ENCODE measurements at regions not wholly inside any gene's neighbourhood (a gene's known extent, or its start where the extent isn't known, plus 50 kb on each side); places are given as distances from the start of the nearest gene placed in this dataset.

DNA sequence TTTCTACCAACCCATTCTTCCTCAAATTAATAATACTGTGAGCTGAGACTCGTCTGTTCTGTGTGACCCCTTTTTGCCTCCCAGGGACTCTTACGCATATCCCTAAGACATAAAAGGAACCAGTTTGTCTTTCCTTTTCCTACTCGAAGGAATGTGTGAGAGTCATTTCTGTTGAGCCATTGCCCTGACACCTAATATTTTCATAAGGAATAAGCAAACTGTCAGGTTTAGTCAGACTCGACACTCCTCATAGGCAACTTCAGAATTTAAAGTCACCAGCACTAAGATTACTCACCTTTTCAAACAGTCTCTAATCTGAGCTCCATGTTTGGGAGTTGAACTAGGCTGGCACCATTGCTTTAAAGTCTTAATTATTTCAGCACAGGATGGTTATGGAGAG is 305.5 kb downstream of the IKZF2 start (continued):
- TF ChIP-seq GLIS2 (tag by site-specific recombination; IDR thresholded peaks at IDR 0.05): no peak
- TF ChIP-seq ZNF239 (tag by site-specific recombination; IDR thresholded peaks at IDR 0.05): no peak

GRCh38 chr2:212843409-212844199 is 305.0 kb upstream of the ERBB4 start:
- TF ChIP-seq ZNF549 (tag by site-specific recombination; IDR thresholded peaks at IDR 0.05) (no peak), GFI1B (tag by site-specific recombination; IDR thresholded peaks at IDR 0.05) (no peak), ZNF768 (tag by site-specific recombination; IDR thresholded peaks at IDR 0.05) (no peak), SP7 (tag by site-specific recombination; IDR thresholded peaks at IDR 0.05) (no peak), ZNF776 (tag by site-specific recombination; IDR thresholded peaks at IDR 0.05; ENCODE audit: borderline replicate concordance) (no peak), ZBTB1 (tag by site-specific recombination; IDR thresholded peaks at IDR 0.05) (no peak), MYNN (tag by site-specific recombination; IDR thresholded peaks at IDR 0.05; ENCODE audit: borderline replicate concordance) (no peak), ZNF391 (tag by site-specific recombination; IDR thresholded peaks at IDR 0.05; ENCODE audit: borderline replicate concordance, low read depth) (no peak), SCRT1 (tag by site-specific recombination; IDR thresholded peaks at IDR 0.05; ENCODE audit: borderline replicate concordance) (no peak), ZNF184 (tag by site-specific recombination; IDR thresholded peaks at IDR 0.05) (no peak), ZNF558 (tag by site-specific recombination; IDR thresholded peaks at IDR 0.05) (no peak)
- TF ChIP-seq, protein P1, sequence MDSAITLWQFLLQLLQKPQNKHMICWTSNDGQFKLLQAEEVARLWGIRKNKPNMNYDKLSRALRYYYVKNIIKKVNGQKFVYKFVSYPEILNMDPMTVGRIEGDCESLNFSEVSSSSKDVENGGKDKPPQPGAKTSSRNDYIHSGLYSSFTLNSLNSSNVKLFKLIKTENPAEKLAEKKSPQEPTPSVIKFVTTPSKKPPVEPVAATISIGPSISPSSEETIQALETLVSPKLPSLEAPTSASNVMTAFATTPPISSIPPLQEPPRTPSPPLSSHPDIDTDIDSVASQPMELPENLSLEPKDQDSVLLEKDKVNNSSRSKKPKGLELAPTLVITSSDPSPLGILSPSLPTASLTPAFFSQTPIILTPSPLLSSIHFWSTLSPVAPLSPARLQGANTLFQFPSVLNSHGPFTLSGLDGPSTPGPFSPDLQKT (IDR thresholded peaks at IDR 0.05; ENCODE audit: borderline replicate concordance, low read depth, low read length): no peak
- Histone ChIP-seq H3K4me3 (ENCODE audit: low read depth, low read length) (no peak overlapping the region), H3K9me3 (ENCODE audit: control insufficient read depth, insufficient read depth, low read depth, low read length) (no peaks in the 10 kb centered on the region), H3K36me3 (ENCODE audit: control insufficient read depth in 2 of 2, insufficient read depth in 1 of 2, low read length in 2 of 2) (no peaks in the 10 kb centered on the region), H3K4me1 (ENCODE audit: control insufficient read depth, insufficient read depth, low read length) (no peaks in the 10 kb centered on the region), H3K27ac (ENCODE audit: extremely low read depth, low read depth, low read length) (no peak overlapping the region)
- ChIA-PET POLR2A (no interaction called here), CTCF (interaction anchor here (1.1 kb wide), 1 partner anchor 48 kb away, joined by 3 read pairs; no protein-coding TSS in a partner anchor)

GRCh38 chr2:212842544-212843185 is 304.1 kb upstream of the ERBB4 start:
- Histone ChIP-seq H3K9me3 (ENCODE audit: control insufficient read depth, insufficient read depth, low read depth, low read length) (no peaks in the 10 kb centered on the region), H3K4me3 (ENCODE audit: low read depth, low read length) (no peak overlapping the region), H3K27ac (ENCODE audit: extremely low read depth, low read depth, low read length) (no peak overlapping the region), H3K36me3 (ENCODE audit: control insufficient read depth in 2 of 2, insufficient read depth in 1 of 2, low read length in 2 of 2) (no peaks in the 10 kb centered on the region), H3K4me1 (ENCODE audit: control insufficient read depth, insufficient read depth, low read length) (no peaks in the 10 kb centered on the region)
- ChIA-PET CTCF (no interaction called here), POLR2A (no interaction called here)
- TF ChIP-seq BCL11B (tag by site-specific recombination; IDR thresholded peaks at IDR 0.05; ENCODE audit: low read depth): no peak
- no peak for TF ChIP-seq ZNF521 (tag by site-specific recombination; IDR thresholded peaks at IDR 0.05)
- TF ChIP-seq ZNF157 (tag by site-specific recombination; IDR thresholded peaks at IDR 0.05): no peak
- TF ChIP-seq, protein P2, sequence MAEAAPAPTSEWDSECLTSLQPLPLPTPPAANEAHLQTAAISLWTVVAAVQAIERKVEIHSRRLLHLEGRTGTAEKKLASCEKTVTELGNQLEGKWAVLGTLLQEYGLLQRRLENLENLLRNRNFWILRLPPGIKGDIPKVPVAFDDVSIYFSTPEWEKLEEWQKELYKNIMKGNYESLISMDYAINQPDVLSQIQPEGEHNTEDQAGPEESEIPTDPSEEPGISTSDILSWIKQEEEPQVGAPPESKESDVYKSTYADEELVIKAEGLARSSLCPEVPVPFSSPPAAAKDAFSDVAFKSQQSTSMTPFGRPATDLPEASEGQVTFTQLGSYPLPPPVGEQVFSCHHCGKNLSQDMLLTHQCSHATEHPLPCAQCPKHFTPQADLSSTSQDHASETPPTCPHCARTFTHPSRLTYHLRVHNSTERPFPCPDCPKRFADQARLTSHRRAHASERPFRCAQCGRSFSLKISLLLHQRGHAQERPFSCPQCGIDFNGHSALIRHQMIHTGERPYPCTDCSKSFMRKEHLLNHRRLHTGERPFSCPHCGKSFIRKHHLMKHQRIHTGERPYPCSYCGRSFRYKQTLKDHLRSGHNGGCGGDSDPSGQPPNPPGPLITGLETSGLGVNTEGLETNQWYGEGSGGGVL (tag by site-specific recombination; IDR thresholded peaks at IDR 0.05): no peak

All from HEK293 (cell line).